H1 (cell line): ENCODE measurements at regions not wholly inside any gene's neighbourhood (a gene's known extent, or its start where the extent isn't known, plus 50 kb on each side); places are given as distances from the start of the nearest gene placed in this dataset.

Source experiments
- CTCF ChIA-PET: fragments of 300-600 bp; sonication (Branson Sonifier 250); formaldehyde crosslinking; loops from one replicate; lab custom pipeline; 2021; ENCODE audit not compliant: partially characterized antibody; lab: Charles Lee
- POLR2A ChIA-PET: fragments of 300-600 bp; sonication (Branson Sonifier 250); formaldehyde crosslinking; loops from one replicate; lab custom pipeline; 2021; ENCODE audit warnings: inconsistent platforms; ENCODE audit not compliant: partially characterized antibody; lab: Charles Lee
- DNase-seq, 2 experiments: peaks; one replicate each; pipeline versions ENCODE4 v3.0.0 to v3.0.0-alpha.2; 2010 to 2022; ENCODE audit warnings: low spot score in 2 of 2, low read depth in 1 of 2, mixed read lengths in 1 of 2
- FAIRE-seq: peaks from 2 replicates; lab custom pipeline; 2011; peaks lifted over from hg19 to GRCh38; lab: Jason Lieb, UNC
- H2AFZ ChIP-seq: 2 replicates; pipeline ENCODE4 v1.8.1; 2012; ENCODE audit warnings: low read length, inconsistent platforms
- H2AK5ac ChIP-seq: 2 replicates; pipeline ENCODE4 v1.6.1; 2013; ENCODE audit warnings: low read depth, low read length
- H2BK120ac ChIP-seq: replicated peaks from 2 replicates; pipeline ENCODE3; 2013; ENCODE audit warnings: low read depth, low read length, inconsistent platforms
- H2BK12ac ChIP-seq: 2 replicates; pipeline ENCODE4 v1.6.1; 2013; ENCODE audit warnings: low read depth, low read length
- H2BK15ac ChIP-seq: 2 replicates; pipeline ENCODE4 v1.6.1; 2013; ENCODE audit warnings: low read length
- H2BK20ac ChIP-seq: 2 replicates; pipeline ENCODE4 v1.6.1; 2013; ENCODE audit warnings: low read length
- H2BK5ac ChIP-seq: 2 replicates; pipeline ENCODE4 v1.6.1; 2013; ENCODE audit warnings: low read depth, low read length
- H3K14ac ChIP-seq: 2 replicates; pipeline ENCODE4 v1.6.1; 2013; ENCODE audit warnings: inconsistent platforms; ENCODE audit not compliant: insufficient read length
- H3K18ac ChIP-seq: 2 replicates; pipeline ENCODE4 v1.6.1; 2013; ENCODE audit warnings: low read length; ENCODE audit errors: extremely low read depth
- H3K23ac ChIP-seq: 2 replicates; pipeline ENCODE4 v1.6.1; 2013; ENCODE audit warnings: inconsistent platforms; ENCODE audit not compliant: insufficient read length
- H3K23me2 ChIP-seq: 2 replicates; pipeline ENCODE4 v1.6.1; 2013; ENCODE audit warnings: low read depth, low read length
- H3K27ac ChIP-seq: 2 replicates; pipeline ENCODE4 v1.6.1; 2011; ENCODE audit warnings: low read depth, low read length, inconsistent platforms
- H3K27me3 ChIP-seq, 4 experiments: replicated peaks in 1 of 4; 1 replicate in 1 of 4; 2 replicates in 3 of 4; pipeline versions ENCODE4 v1.6.1 to v1.8.1; 2011 to 2013; ENCODE audit warnings: low read length in 3 of 4, mild to moderate bottlenecking in 3 of 4, inconsistent platforms in 2 of 4, mixed read lengths in 2 of 4, moderate library complexity in 1 of 4; ENCODE audit not compliant: control insufficient read depth in 3 of 4, insufficient read depth in 3 of 4; ENCODE audit errors: extremely low read depth in 1 of 4
- H3K36me3 ChIP-seq, 4 experiments: 2 replicates each; pipeline versions ENCODE4 v1.6.1 to v1.8.1; 2011 to 2013; ENCODE audit warnings: mild to moderate bottlenecking in 4 of 4, low read length in 3 of 4, moderate library complexity in 2 of 4, control low read depth in 1 of 4, inconsistent platforms in 1 of 4; ENCODE audit not compliant: insufficient read depth in 4 of 4, control insufficient read depth in 2 of 4
- H3K4ac ChIP-seq: replicated peaks from 2 replicates; pipeline ENCODE3; 2013; ENCODE audit warnings: low read length, low read depth, mixed read lengths, inconsistent platforms; ENCODE audit not compliant: insufficient read length
- H3K4me1 ChIP-seq, 4 experiments: replicated peaks in 1 of 4; 1 replicate in 1 of 4; 2 replicates in 3 of 4; pipeline versions ENCODE4 v1.6.1 to v1.8.1; 2011 to 2013; ENCODE audit warnings: low read length in 3 of 4, inconsistent platforms in 2 of 4, mixed read lengths in 1 of 4; ENCODE audit not compliant: insufficient read depth in 4 of 4, control insufficient read depth in 3 of 4
- H3K4me2 ChIP-seq, 2 experiments: 2 replicates each; pipeline versions ENCODE4 v1.6.1 to v1.8.1; 2011 to 2013; ENCODE audit warnings: low read depth in 2 of 2, low read length in 2 of 2, control low read depth in 1 of 2, inconsistent platforms in 1 of 2, mild to moderate bottlenecking in 1 of 2; ENCODE audit not compliant: insufficient read depth in 1 of 2
- H3K4me3 ChIP-seq, 4 experiments: fragments of 200-600, 300-600 bp in 1 of 4; sonication (generic), shearing (Covaris generic), sonication (Bioruptor Twin) in 1 of 4; 2 replicates each; pipeline versions ENCODE4 v1.5.1 to v1.8.1; 2011 to 2016; ENCODE audit warnings: low read length in 4 of 4, low read depth in 3 of 4, control low read depth in 2 of 4, inconsistent platforms in 2 of 4, mild to moderate bottlenecking in 2 of 4, mixed read lengths in 1 of 4, moderate library complexity in 1 of 4; ENCODE audit not compliant: insufficient read depth in 2 of 4; ENCODE audit errors: extremely low read depth in 1 of 4
- H3K56ac ChIP-seq: replicated peaks from 2 replicates; pipeline ENCODE3; 2013; ENCODE audit warnings: low read depth, mild to moderate bottlenecking, mixed read lengths, low read length, inconsistent platforms; ENCODE audit not compliant: insufficient read length
- H3K79me1 ChIP-seq: 2 replicates; pipeline ENCODE4 v1.6.1; 2013; ENCODE audit warnings: low read depth, low read length, control low read depth
- H3K79me2 ChIP-seq, 2 experiments: 2 replicates each; pipeline versions ENCODE4 v1.6.1 to v1.8.1; 2012 to 2013; ENCODE audit warnings: low read length in 2 of 2, mild to moderate bottlenecking in 2 of 2, inconsistent platforms in 1 of 2; ENCODE audit not compliant: insufficient read depth in 2 of 2, control insufficient read depth in 1 of 2
- H3K9ac ChIP-seq, 4 experiments: replicated peaks in 1 of 4; 1 replicate in 1 of 4; 2 replicates in 3 of 4; pipeline versions ENCODE4 v1.6.1 to v1.8.1; 2011 to 2013; ENCODE audit warnings: low read depth in 3 of 4, low read length in 3 of 4, control low read depth in 2 of 4, mild to moderate bottlenecking in 2 of 4, moderate library complexity in 2 of 4, inconsistent platforms in 1 of 4; ENCODE audit errors: extremely low read depth in 1 of 4
- H3K9me3 ChIP-seq, 2 experiments: 2 replicates each; pipeline versions ENCODE4 v1.6.1 to v1.8.1; 2012 to 2013; ENCODE audit warnings: mild to moderate bottlenecking in 2 of 2, moderate library complexity in 2 of 2, control low read depth in 1 of 2, inconsistent platforms in 1 of 2, low read depth in 1 of 2, low read length in 1 of 2, mixed read lengths in 1 of 2; ENCODE audit not compliant: insufficient read depth in 2 of 2
- H4K20me1 ChIP-seq, 2 experiments: replicated peaks in 1 of 2; 2 replicates each; pipeline versions ENCODE3 to v1.8.1; 2011 to 2013; ENCODE audit warnings: inconsistent platforms in 2 of 2, low read length in 2 of 2, mild to moderate bottlenecking in 1 of 2; ENCODE audit not compliant: insufficient read depth in 2 of 2, control insufficient read depth in 1 of 2
- H4K5ac ChIP-seq: 2 replicates; pipeline ENCODE4 v1.6.1; 2013; ENCODE audit warnings: low read length, low read depth, mixed read lengths, inconsistent platforms; ENCODE audit not compliant: insufficient read length
- H4K8ac ChIP-seq: 2 replicates; pipeline ENCODE4 v1.8.0; 2013; ENCODE audit warnings: mild to moderate bottlenecking, moderate library complexity, low read length, inconsistent platforms; ENCODE audit not compliant: insufficient read depth; ENCODE audit errors: extremely low read depth
- H4K91ac ChIP-seq: replicated peaks from 2 replicates; pipeline ENCODE3; 2013; ENCODE audit warnings: low read length, mixed read lengths, inconsistent platforms; ENCODE audit not compliant: insufficient read length
- ASH2L ChIP-seq: fragments of 200-600, 300-600 bp; sonication (generic); IDR thresholded peaks from one replicate; pipeline ENCODE4 v1.7.1; 2017; ENCODE audit warnings: low read length
- BRCA1 ChIP-seq: IDR thresholded peaks from 2 replicates; pipeline ENCODE4 v1.6.1; 2012; ENCODE audit warnings: low read depth, low read length, improper control_type of control experiment
- CHD2 ChIP-seq: IDR thresholded peaks from 2 replicates; pipeline ENCODE4 v1.6.1; 2012; ENCODE audit warnings: low read length, improper control_type of control experiment
- E2F6 ChIP-seq: IDR thresholded peaks from 2 replicates; pipeline ENCODE4 v1.6.1; 2012; ENCODE audit warnings: inconsistent platforms
- EZH2 ChIP-seq: fragments of 200-600 bp; sonication (generic); IDR thresholded peaks from 2 replicates; pipeline ENCODE4 v1.7.1; 2012; ENCODE audit warnings: low read depth, mild to moderate bottlenecking, moderate library complexity, low read length, inconsistent platforms; ENCODE audit not compliant: severe bottlenecking
- HDAC6 ChIP-seq: IDR thresholded peaks from one replicate; pipeline ENCODE4 v1.7.1; 2012; ENCODE audit warnings: low read depth, mild to moderate bottlenecking, inconsistent platforms, low read length, moderate library complexity
- KDM5A ChIP-seq: fragments of 200-600 bp; IDR thresholded peaks from 2 replicates; pipeline ENCODE4 v1.7.1; 2012; ENCODE audit warnings: mild to moderate bottlenecking, low read length, inconsistent platforms, mixed read lengths
- MAFK ChIP-seq: IDR thresholded peaks from 2 replicates; pipeline ENCODE4 v1.6.1; 2012; ENCODE audit warnings: low read depth, mild to moderate bottlenecking, improper control_type of control experiment, low read length
- NRF1 ChIP-seq: IDR thresholded peaks from 2 replicates; pipeline ENCODE4 v1.6.1; 2011; ENCODE audit warnings: mild to moderate bottlenecking, low read depth, low read length, improper control_type of control experiment
- PHF8 ChIP-seq: fragments of 200-600 bp; sonication (generic); conservative IDR thresholded peaks from 2 replicates; pipeline ENCODE4 v1.7.1; 2012; ENCODE audit warnings: low read depth, mild to moderate bottlenecking, inconsistent platforms, low read length, moderate library complexity
- POLR2A ChIP-seq, 2 experiments: IDR thresholded peaks; 1 replicate in 1 of 2; 2 replicates in 1 of 2; pipeline ENCODE4 v1.6.1; 2011; ENCODE audit warnings: low read depth in 2 of 2, low read length in 2 of 2, mild to moderate bottlenecking in 2 of 2; ENCODE audit errors: control extremely low read depth in 1 of 2
- POLR2AphosphoS5 ChIP-seq: IDR thresholded peaks from 2 replicates; pipeline ENCODE4 v1.6.1; 2011; ENCODE audit warnings: low read depth, low read length
- RXRA ChIP-seq: IDR thresholded peaks from 2 replicates; pipeline ENCODE4 v1.6.1; 2011; ENCODE audit warnings: low read depth, mild to moderate bottlenecking, low read length, moderate library complexity; ENCODE audit not compliant: insufficient read depth
- SIN3A ChIP-seq, 2 experiments: IDR thresholded peaks in 1 of 2; conservative IDR thresholded peaks in 1 of 2; 2 replicates each; pipeline ENCODE4 v1.6.1; 2011 to 2012; ENCODE audit warnings: low read length in 2 of 2, improper control_type of control experiment in 1 of 2, low read depth in 1 of 2, mild to moderate bottlenecking in 1 of 2
- SUZ12 ChIP-seq: fragments of 200-600 bp; sonication (generic); IDR thresholded peaks from 2 replicates; pipeline ENCODE4 v1.6.1; 2012; ENCODE audit warnings: mild to moderate bottlenecking, inconsistent platforms, low read length, moderate library complexity, mixed read lengths
- YY1 ChIP-seq: IDR thresholded peaks from 2 replicates; pipeline ENCODE4 v1.6.1; 2011; ENCODE audit warnings: low read depth, mild to moderate bottlenecking, low read length
- WGBS, 2 experiments: shearing (Covaris generic) in 1 of 2; methylation state at CpG; one replicate each; pipeline versions ENCODE4 v1.1.6 to v1.1.7; 2013 to 2015; ENCODE audit warnings: low lambda C conversion rate in 2 of 2, mixed read lengths in 2 of 2, inconsistent platforms in 1 of 2, low coverage in 1 of 2, missing lambda C conversion rate in 1 of 2; ENCODE audit not compliant: insufficient replicate concordance in 2 of 2, insufficient coverage in 1 of 2, insufficient read length in 1 of 2; ENCODE audit errors: extremely low coverage in 1 of 2, missing lambda C conversion rate in 1 of 2; 5-methylcytosine and 5-hydroxymethylcytosine counted together

- Histone ChIP-seq H3K79me2 (no peaks in the 10 kb centered on the region), H4K8ac (no peak overlapping the region), H3K36me3 (no peaks in the 10 kb centered on the region), H2AK5ac (no peak overlapping the region), H3K18ac (no peak overlapping the region), H2BK120ac (no peak overlapping the region), H2BK20ac (no peak overlapping the region), H3K23me2 (no peaks in the 10 kb centered on the region), H2BK12ac (no peak overlapping the region), H4K20me1 (no peaks in the 10 kb centered on the region), H3K27me3 (no peaks in the 10 kb centered on the region), H2BK15ac (no peak overlapping the region), H4K91ac (no peak overlapping the region), H3K9ac (no peak overlapping the region), H3K4me1 (no peaks in the 10 kb centered on the region), H3K23ac (no peak overlapping the region), H2BK5ac (no peak overlapping the region), H3K9me3 (peaks cover 8 to 9% of the 10 kb centered on the region in 2 experiments; a peak in 2 of 4 replicates), H3K14ac (no peak overlapping the region), H3K4me3 (no peak overlapping the region), H3K27ac (no peak overlapping the region), H4K5ac (no peak overlapping the region), H2AFZ (no peak overlapping the region), H3K79me1 (no peaks in the 10 kb centered on the region), H3K56ac (no peak overlapping the region), H3K4ac (no peak overlapping the region), H3K4me2 (no peak overlapping the region)
- WGBS, 2 experiments: 98% methylated on average over 3 of the region's 3 CpGs; no CpG with 5 or more reads in 1 of the 2 experiments
- POLR2A ChIA-PET: no interaction called here
- FAIRE-seq (no peak), DNase-seq (no peak)
- CTCF ChIA-PET: no interaction called here
- TF ChIP-seq YY1: no peak
- TF ChIP-seq HDAC6: no peak
- TF ChIP-seq EZH2: no peak
- TF ChIP-seq ASH2L: no peak
- TF ChIP-seq POLR2AphosphoS5: no peak
- no peak for TF ChIP-seq MAFK
- no peak for TF ChIP-seq BRCA1
- TF ChIP-seq CHD2: no peak
- TF ChIP-seq SUZ12: no peak
- no peak for TF ChIP-seq RXRA
- no peak for TF ChIP-seq PHF8
- TF ChIP-seq KDM5A: no peak
- no peak for TF ChIP-seq SIN3A (conservative IDR thresholded peaks at IDR 0.05 in 1 of 2, IDR thresholded peaks at IDR 0.05 in 1 of 2; ENCODE audit: low read depth in 1 of 2, low read length in 2 of 2)
- TF ChIP-seq POLR2A (IDR thresholded peaks at IDR 0.05; ENCODE audit: control extremely low read depth in 1 of 2, low read depth in 2 of 2, low read length in 2 of 2): no peak
- no peak for TF ChIP-seq NRF1
- no peak for TF ChIP-seq E2F6
Measured at GRCh38 chr7:113633073-113633472, 285.7 kb downstream of the PPP1R3A start.
